GM23338 (cell line): ENCODE measurements at regions not wholly inside any gene's neighbourhood (a gene's known extent, or its start where the extent isn't known, plus 50 kb on each side); places are given as distances from the start of the nearest gene placed in this dataset.

Source experiments
- ATAC-seq: fragments of 200-7000 bp; cut with Tn5 transposase; 3 replicates; pipeline ENCODE4 v1.9.1; 2020
- DNase-seq: peaks from one replicate; pipeline ENCODE4 v3.0.0-alpha.2; 2015; ENCODE audit warnings: low spot score
- H2AFZ ChIP-seq: fragments of 200-600 bp; sonication (generic); 2 replicates; pipeline ENCODE4 v1.8.0; 2016; ENCODE audit warnings: antibody characterized with exemption, mild to moderate bottlenecking, moderate library complexity
- H3F3A ChIP-seq: fragments of 200-600 bp; sonication (generic); replicated peaks from 2 replicates; pipeline ENCODE4 v1.8.0; 2017; ENCODE audit warnings: antibody characterized with exemption, mixed run types, low read depth
- H3K27ac ChIP-seq: fragments of 200-600 bp; sonication (generic); 2 replicates; pipeline ENCODE4 v1.6.1; 2016; ENCODE audit warnings: low read depth
- H3K27me3 ChIP-seq: fragments of 200-600 bp; sonication (generic); 2 replicates; pipeline ENCODE4 v1.8.0; 2016; ENCODE audit warnings: mild to moderate bottlenecking, mixed run types, moderate library complexity; ENCODE audit not compliant: insufficient read depth
- H3K36me3 ChIP-seq: fragments of 200-600 bp; sonication (generic); 2 replicates; pipeline ENCODE4 v1.8.0; 2016; ENCODE audit warnings: mild to moderate bottlenecking; ENCODE audit not compliant: insufficient read depth
- H3K4me1 ChIP-seq: fragments of 200-600 bp; sonication (generic); 2 replicates; pipeline ENCODE4 v1.8.0; 2016; ENCODE audit warnings: mild to moderate bottlenecking, moderate library complexity; ENCODE audit not compliant: insufficient read depth
- H3K4me2 ChIP-seq: fragments of 200-600 bp; sonication (generic); 2 replicates; pipeline ENCODE4 v1.7.1; 2017; ENCODE audit warnings: mixed run types
- H3K4me3 ChIP-seq: fragments of 200-600 bp; sonication (generic); 2 replicates; pipeline ENCODE4 v1.6.1; 2016; ENCODE audit warnings: mixed run types
- H3K79me2 ChIP-seq: fragments of 200-600 bp; sonication (generic); replicated peaks from 2 replicates; pipeline ENCODE4 v1.8.0; 2017; ENCODE audit warnings: mild to moderate bottlenecking; ENCODE audit not compliant: insufficient read depth
- H3K9me2 ChIP-seq: fragments of 200-600 bp; sonication (generic); 2 replicates; pipeline ENCODE4 v1.8.0; 2017; ENCODE audit not compliant: insufficient read depth
- H4K20me1 ChIP-seq: fragments of 200-600 bp; sonication (generic); replicated peaks from 2 replicates; pipeline ENCODE4 v1.8.0; 2017; ENCODE audit warnings: mild to moderate bottlenecking; ENCODE audit not compliant: insufficient read depth
- H3K27ac Mint-ChIP-seq: 2 replicates; pipeline ENCODE4 v1.8.0; 2020; ENCODE audit warnings: inconsistent platforms, mild to moderate bottlenecking, moderate library complexity, mixed read lengths
- H3K27me3 Mint-ChIP-seq: 3 replicates; pipeline ENCODE4 v1.8.0; 2022; ENCODE audit warnings: low read depth, mild to moderate bottlenecking, moderate library complexity, mixed read lengths, inconsistent platforms; ENCODE audit not compliant: insufficient read depth, poor library complexity
- H3K36me3 Mint-ChIP-seq: 3 replicates; pipeline ENCODE4 v1.8.0; 2021; ENCODE audit warnings: low read depth, mild to moderate bottlenecking, inconsistent platforms, moderate library complexity, mixed read lengths
- H3K4me1 Mint-ChIP-seq: 3 replicates; pipeline ENCODE4 v1.8.0; 2020; ENCODE audit warnings: mild to moderate bottlenecking, inconsistent platforms, mixed read lengths
- H3K4me3 Mint-ChIP-seq: 3 replicates; pipeline ENCODE4 v1.8.0; 2021; ENCODE audit warnings: moderate library complexity, mild to moderate bottlenecking, inconsistent platforms, mixed read lengths
- H3K9me3 Mint-ChIP-seq: 3 replicates; pipeline ENCODE4 v1.8.0; 2020; ENCODE audit warnings: moderate library complexity, mild to moderate bottlenecking, inconsistent platforms, mixed read lengths
- EZH2 ChIP-seq: fragments of 200-600 bp; sonication (generic); IDR thresholded peaks from one replicate; pipeline ENCODE4 v1.8.0; 2017; ENCODE audit warnings: antibody characterized with exemption, mild to moderate bottlenecking, low read depth; ENCODE audit not compliant: unreplicated experiment
- EZH2phosphoT487 ChIP-seq: fragments of 200-600 bp; sonication (generic); IDR thresholded peaks from one replicate; pipeline ENCODE4 v1.8.1; 2018; ENCODE audit warnings: antibody characterized with exemption; ENCODE audit not compliant: unreplicated experiment
- JUNB ChIP-seq: IDR thresholded peaks from one replicate; pipeline ENCODE4 v1.6.1; 2016; ENCODE audit warnings: antibody characterized with exemption; ENCODE audit not compliant: unreplicated experiment
- TF ChIP-seq, protein P1 (sequence below): fragments of 250-450 bp; sonication (Bioruptor Pico); IDR thresholded peaks from 2 replicates; pipeline ENCODE4 v1.5.0; 2020; ENCODE audit warnings: mild to moderate bottlenecking, moderate library complexity

DNA sequence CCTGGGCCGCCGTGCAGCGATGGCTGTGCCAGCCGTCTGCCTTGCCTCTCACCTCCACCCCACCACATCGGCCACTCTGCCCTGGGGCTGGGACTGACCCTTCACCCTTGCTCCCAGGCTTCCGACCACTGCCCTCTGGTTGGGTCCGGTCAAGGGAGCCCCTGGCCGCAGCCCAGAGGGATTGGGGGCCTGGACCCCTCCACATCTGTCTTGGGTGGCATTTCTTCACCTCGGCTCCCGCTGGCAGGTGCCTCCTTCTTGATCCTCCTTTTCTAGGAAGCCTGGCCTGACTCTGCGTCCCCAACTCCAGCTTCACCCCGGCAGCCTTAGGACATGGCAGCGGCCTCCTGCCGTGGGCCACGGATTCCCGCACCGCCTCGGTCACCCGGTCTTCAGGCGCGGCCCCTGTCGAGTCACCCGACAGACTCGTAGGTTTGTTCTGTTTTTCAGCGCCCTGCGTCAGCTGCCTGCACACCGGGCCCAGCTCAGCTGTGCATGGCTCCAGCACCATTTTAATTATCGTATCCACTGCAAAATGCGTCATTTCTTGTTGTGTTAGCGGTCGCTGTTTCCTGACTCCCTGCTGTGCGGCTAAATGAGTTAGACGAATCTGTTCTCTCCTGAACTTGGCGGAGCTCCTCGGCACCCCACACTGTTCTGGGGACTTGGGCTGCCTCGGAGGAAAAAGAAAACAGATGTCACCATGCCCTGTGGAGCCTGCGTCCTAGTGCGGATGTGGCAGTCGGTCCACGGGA lies 124.0 kb downstream of the FAM53A start (continued):
- TF ChIP-seq, protein P1, sequence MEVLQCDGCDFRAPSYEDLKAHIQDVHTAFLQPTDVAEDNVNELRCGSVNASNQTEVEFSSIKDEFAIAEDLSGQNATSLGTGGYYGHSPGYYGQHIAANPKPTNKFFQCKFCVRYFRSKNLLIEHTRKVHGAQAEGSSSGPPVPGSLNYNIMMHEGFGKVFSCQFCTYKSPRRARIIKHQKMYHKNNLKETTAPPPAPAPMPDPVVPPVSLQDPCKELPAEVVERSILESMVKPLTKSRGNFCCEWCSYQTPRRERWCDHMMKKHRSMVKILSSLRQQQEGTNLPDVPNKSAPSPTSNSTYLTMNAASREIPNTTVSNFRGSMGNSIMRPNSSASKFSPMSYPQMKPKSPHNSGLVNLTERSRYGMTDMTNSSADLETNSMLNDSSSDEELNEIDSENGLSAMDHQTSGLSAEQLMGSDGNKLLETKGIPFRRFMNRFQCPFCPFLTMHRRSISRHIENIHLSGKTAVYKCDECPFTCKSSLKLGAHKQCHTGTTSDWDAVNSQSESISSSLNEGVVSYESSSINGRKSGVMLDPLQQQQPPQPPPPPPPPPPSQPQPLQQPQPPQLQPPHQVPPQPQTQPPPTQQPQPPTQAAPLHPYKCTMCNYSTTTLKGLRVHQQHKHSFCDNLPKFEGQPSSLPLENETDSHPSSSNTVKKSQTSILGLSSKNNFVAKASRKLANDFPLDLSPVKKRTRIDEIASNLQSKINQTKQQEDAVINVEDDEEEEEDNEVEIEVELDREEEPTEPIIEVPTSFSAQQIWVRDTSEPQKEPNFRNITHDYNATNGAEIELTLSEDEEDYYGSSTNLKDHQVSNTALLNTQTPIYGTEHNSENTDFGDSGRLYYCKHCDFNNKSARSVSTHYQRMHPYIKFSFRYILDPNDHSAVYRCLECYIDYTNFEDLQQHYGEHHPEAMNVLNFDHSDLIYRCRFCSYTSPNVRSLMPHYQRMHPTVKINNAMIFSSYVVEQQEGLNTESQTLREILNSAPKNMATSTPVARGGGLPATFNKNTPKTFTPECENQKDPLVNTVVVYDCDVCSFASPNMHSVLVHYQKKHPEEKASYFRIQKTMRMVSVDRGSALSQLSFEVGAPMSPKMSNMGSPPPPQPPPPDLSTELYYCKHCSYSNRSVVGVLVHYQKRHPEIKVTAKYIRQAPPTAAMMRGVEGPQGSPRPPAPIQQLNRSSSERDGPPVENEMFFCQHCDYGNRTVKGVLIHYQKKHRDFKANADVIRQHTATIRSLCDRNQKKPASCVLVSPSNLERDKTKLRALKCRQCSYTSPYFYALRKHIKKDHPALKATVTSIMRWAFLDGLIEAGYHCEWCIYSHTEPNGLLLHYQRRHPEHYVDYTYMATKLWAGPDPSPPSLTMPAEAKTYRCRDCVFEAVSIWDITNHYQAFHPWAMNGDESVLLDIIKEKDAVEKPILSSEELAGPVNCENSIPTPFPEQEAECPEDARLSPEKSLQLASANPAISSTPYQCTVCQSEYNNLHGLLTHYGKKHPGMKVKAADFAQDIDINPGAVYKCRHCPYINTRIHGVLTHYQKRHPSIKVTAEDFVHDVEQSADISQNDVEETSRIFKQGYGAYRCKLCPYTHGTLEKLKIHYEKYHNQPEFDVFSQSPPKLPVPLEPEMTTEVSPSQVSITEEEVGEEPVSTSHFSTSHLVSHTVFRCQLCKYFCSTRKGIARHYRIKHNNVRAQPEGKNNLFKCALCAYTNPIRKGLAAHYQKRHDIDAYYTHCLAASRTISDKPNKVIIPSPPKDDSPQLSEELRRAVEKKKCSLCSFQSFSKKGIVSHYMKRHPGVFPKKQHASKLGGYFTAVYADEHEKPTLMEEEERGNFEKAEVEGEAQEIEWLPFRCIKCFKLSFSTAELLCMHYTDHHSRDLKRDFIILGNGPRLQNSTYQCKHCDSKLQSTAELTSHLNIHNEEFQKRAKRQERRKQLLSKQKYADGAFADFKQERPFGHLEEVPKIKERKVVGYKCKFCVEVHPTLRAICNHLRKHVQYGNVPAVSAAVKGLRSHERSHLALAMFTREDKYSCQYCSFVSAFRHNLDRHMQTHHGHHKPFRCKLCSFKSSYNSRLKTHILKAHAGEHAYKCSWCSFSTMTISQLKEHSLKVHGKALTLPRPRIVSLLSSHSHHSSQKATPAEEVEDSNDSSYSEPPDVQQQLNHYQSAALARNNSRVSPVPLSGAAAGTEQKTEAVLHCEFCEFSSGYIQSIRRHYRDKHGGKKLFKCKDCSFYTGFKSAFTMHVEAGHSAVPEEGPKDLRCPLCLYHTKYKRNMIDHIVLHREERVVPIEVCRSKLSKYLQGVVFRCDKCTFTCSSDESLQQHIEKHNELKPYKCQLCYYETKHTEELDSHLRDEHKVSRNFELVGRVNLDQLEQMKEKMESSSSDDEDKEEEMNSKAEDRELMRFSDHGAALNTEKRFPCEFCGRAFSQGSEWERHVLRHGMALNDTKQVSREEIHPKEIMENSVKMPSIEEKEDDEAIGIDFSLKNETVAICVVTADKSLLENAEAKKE (CRISPR knock-in tag), result no peak

GRCh38 chr4:1558205-1558604 lies 125.9 kb downstream of the FAM53A start:
- no peak overlapping the region for H3K27ac ChIP-seq
- H3K36me3 ChIP-seq, result no peaks in the 10 kb centered on the region
- peaks cover 15% of the 10 kb centered on the region for H3K27me3 Mint-ChIP-seq
- H2AFZ ChIP-seq, result no peak overlapping the region
- no peaks in the 10 kb centered on the region for H3K79me2 ChIP-seq
- H3K9me3 Mint-ChIP-seq, result no peaks in the 10 kb centered on the region
- no peak overlapping the region for H3K4me3 ChIP-seq
- no peaks in the 10 kb centered on the region for H3K4me1 Mint-ChIP-seq
- H3K27ac Mint-ChIP-seq, result no peak overlapping the region
- TF ChIP-seq EZH2phosphoT487 (no peak), JUNB (no peak)
- H3K4me1 ChIP-seq, result no peaks in the 10 kb centered on the region
- ATAC-seq, result no peak
- no peaks in the 10 kb centered on the region for H3F3A ChIP-seq
- H3K27me3 ChIP-seq, result no peaks in the 10 kb centered on the region
- H3K9me2 ChIP-seq, result no peaks in the 10 kb centered on the region
- H3K4me2 ChIP-seq, result no peak overlapping the region
- no peaks in the 10 kb centered on the region for H4K20me1 ChIP-seq
- no peaks in the 10 kb centered on the region for H3K36me3 Mint-ChIP-seq
- H3K4me3 Mint-ChIP-seq, result no peak overlapping the region
- no peak for DNase-seq

GRCh38 chr4:1557221-1557597 lies 126.9 kb downstream of the FAM53A start:
- Mint-ChIP-seq H3K9me3 (no peaks in the 10 kb centered on the region), H3K4me1 (no peaks in the 10 kb centered on the region), H3K4me3 (no peak overlapping the region), H3K27me3 (peaks cover 15% of the 10 kb centered on the region), H3K36me3 (no peaks in the 10 kb centered on the region), H3K27ac (no peak overlapping the region)
- Histone ChIP-seq H3K4me1 (no peaks in the 10 kb centered on the region), H3K27ac (no peak overlapping the region), H3K4me2 (no peak overlapping the region), H3F3A (no peaks in the 10 kb centered on the region), H3K9me2 (no peaks in the 10 kb centered on the region), H3K27me3 (no peaks in the 10 kb centered on the region), H3K79me2 (no peaks in the 10 kb centered on the region), H2AFZ (no peak overlapping the region), H3K36me3 (no peaks in the 10 kb centered on the region), H4K20me1 (no peaks in the 10 kb centered on the region), H3K4me3 (no peak overlapping the region)
- ATAC-seq (no peak), DNase-seq (no peak)
- no peak for TF ChIP-seq JUNB
- TF ChIP-seq EZH2, result no peak
